ENCODE measurements at regions not wholly inside any gene's neighbourhood (a gene's known extent, or its start where the extent isn't known, plus 50 kb on each side); places are given as distances from the start of the nearest gene placed in this dataset.
"Not testable (repeated sequence)": the region's sequence is repeated elsewhere in the genome, so short reads cannot be mapped to it uniquely, and the experiment has no call there.

GRCh38 chr2:62329797-62330196, 133.9 kb downstream of the B3GNT2 start:
- H3K9me3 Mint-ChIP-seq: peaks cover 5 to 17% of the 10 kb centered on the region in 2 donors
- DNase-seq (ENCODE audit: low spot score in 2 of 2) (no peak), ATAC-seq (no peak)
- H3K27ac Mint-ChIP-seq: no peak overlapping the region
- H3K36me3 Mint-ChIP-seq: peaks cover 15 to 23% of the 10 kb centered on the region in 2 donors

GRCh38 chr2:62326735-62327134, 130.8 kb downstream of the B3GNT2 start:
- ATAC-seq: no peak
- Mint-ChIP-seq H3K36me3 (peaks cover 24 to 33% of the 10 kb centered on the region in 2 donors), H3K9me3 (peaks cover 14 to 17% of the 10 kb centered on the region in 2 donors), H3K27ac (no peak overlapping the region)
- no peak for DNase-seq (ENCODE audit: low spot score in 2 of 2)

GRCh38 chr2:62325398-62325797, 129.5 kb downstream of the B3GNT2 start:
- H3K9me3 Mint-ChIP-seq: peaks cover 12 to 14% of the 10 kb centered on the region in 2 donors
- DNase-seq (ENCODE audit: low spot score in 2 of 2) (no peak), ATAC-seq (no peak)
- no peak overlapping the region for H3K27ac Mint-ChIP-seq
- H3K36me3 Mint-ChIP-seq: peaks cover 24 to 31% of the 10 kb centered on the region in 2 donors

GRCh38 chr2:62321380-62322289, 125.7 kb downstream of the B3GNT2 start:
- H3K27ac Mint-ChIP-seq: peak overlapping the region in 1 of 2 donors; percentile 45
- peaks cover 16 to 27% of the 10 kb centered on the region in 2 donors for H3K36me3 Mint-ChIP-seq
- peaks cover 9 to 14% of the 10 kb centered on the region in 2 donors for H3K9me3 Mint-ChIP-seq
- peak; percentile 61 to 67 for ATAC-seq
- no peak for DNase-seq (ENCODE audit: low spot score in 2 of 2)

- ATAC-seq (peak in 1 of 2 donors; percentile 74), DNase-seq (ENCODE audit: low spot score in 2 of 2) (no peak)
- peaks cover 14 to 20% of the 10 kb centered on the region in 2 donors for H3K36me3 Mint-ChIP-seq
- peaks cover 5 to 14% of the 10 kb centered on the region in 2 donors for H3K9me3 Mint-ChIP-seq
- H3K27ac Mint-ChIP-seq: peak overlapping the region; percentile 13 to 45
Measured at GRCh38 chr2:62320657-62321357, 124.9 kb downstream of the B3GNT2 start.

- not testable (repeated sequence) for H3K27ac Mint-ChIP-seq; H3K9me3 Mint-ChIP-seq; DNase-seq (ENCODE audit: low spot score in 2 of 2); ATAC-seq
- peaks cover 8 to 13% of the 10 kb centered on the region in 2 donors for H3K36me3 Mint-ChIP-seq
Measured at GRCh38 chr2:62320137-62320536, 124.2 kb downstream of the B3GNT2 start.

- DNase-seq (ENCODE audit: low spot score in 2 of 2): no peak
- no peak for ATAC-seq
- Mint-ChIP-seq H3K9me3 (peaks cover 0 to 2% of the 10 kb centered on the region in 2 donors), H3K27ac (peak overlapping the region in 1 of 2 donors; percentile 27), H3K36me3 (peaks cover 3% of the 10 kb centered on the region in 2 donors)
Measured at GRCh38 chr2:62319070-62319469, 123.2 kb downstream of the B3GNT2 start.

- Mint-ChIP-seq H3K27ac (no peak overlapping the region), H3K36me3 (no peaks in the 10 kb centered on the region), H3K9me3 (no peaks in the 10 kb centered on the region)
- DNase-seq (ENCODE audit: low spot score in 2 of 2): no peak
- ATAC-seq: no peak
Measured at GRCh38 chr2:62315476-62315875, 119.6 kb downstream of the B3GNT2 start.

GRCh38 chr2:62314291-62314690, 118.4 kb downstream of the B3GNT2 start:
- H3K36me3 Mint-ChIP-seq: no peaks in the 10 kb centered on the region
- no peaks in the 10 kb centered on the region for H3K9me3 Mint-ChIP-seq
- ATAC-seq (no peak), DNase-seq (ENCODE audit: low spot score in 2 of 2) (no peak)
- H3K27ac Mint-ChIP-seq: peak overlapping the region in 1 of 2 donors; percentile 66

GRCh38 chr2:62313449-62314227, 117.7 kb downstream of the B3GNT2 start:
- Mint-ChIP-seq H3K36me3 (no peaks in the 10 kb centered on the region), H3K9me3 (no peaks in the 10 kb centered on the region), H3K27ac (peak overlapping the region in 1 of 2 donors; percentile 66)
- ATAC-seq (peak; percentile 48 to 49), DNase-seq (ENCODE audit: low spot score in 2 of 2) (no peak)

GRCh38 chr2:62309465-62310091, 113.7 kb downstream of the B3GNT2 start:
- peaks cover 1% of the 10 kb centered on the region in 2 donors for H3K36me3 Mint-ChIP-seq
- ATAC-seq (peak in 1 of 2 donors; percentile 2), DNase-seq (ENCODE audit: low spot score in 2 of 2) (no peak)
- H3K9me3 Mint-ChIP-seq: peaks cover 0 to under 1% of the 10 kb centered on the region in 2 donors
- peak overlapping the region in 1 of 2 donors; percentile 31 for H3K27ac Mint-ChIP-seq

GRCh38 chr2:62309081-62309464, 113.2 kb downstream of the B3GNT2 start:
- H3K36me3 Mint-ChIP-seq: peaks cover 5 to 6% of the 10 kb centered on the region in 2 donors

GRCh38 chr2:62307469-62308389, 111.8 kb downstream of the B3GNT2 start:
- H3K36me3 Mint-ChIP-seq: peaks cover 5 to 7% of the 10 kb centered on the region in 2 donors
- peaks cover 4% of the 10 kb centered on the region in 2 donors for H3K9me3 Mint-ChIP-seq
- no peak for ATAC-seq
- peak overlapping the region; percentile 94 to 98 for H3K27ac Mint-ChIP-seq
- DNase-seq (ENCODE audit: low spot score in 2 of 2): no peak

More at GRCh38 chr2:62309081-62309464, 113.2 kb downstream of the B3GNT2 start:
- Mint-ChIP-seq H3K27ac (peak overlapping the region in 1 of 2 donors; percentile 31), H3K9me3 (peaks cover 4% of the 10 kb centered on the region in 2 donors)
- DNase-seq (ENCODE audit: low spot score in 2 of 2) (no peak), ATAC-seq (no peak)

- Mint-ChIP-seq H3K36me3 (peaks cover 5 to 7% of the 10 kb centered on the region in 2 donors), H3K9me3 (peaks cover 4% of the 10 kb centered on the region in 2 donors), H3K27ac (peak overlapping the region; percentile 94 to 98)
- DNase-seq (ENCODE audit: low spot score in 2 of 2): peak; percentile 49 to 80
- peak; percentile 46 to 48 for ATAC-seq
Measured at GRCh38 chr2:62306751-62307468, 111.0 kb downstream of the B3GNT2 start.
